Coronary artery (tissue), 2 donors: ENCODE measurements at regions not wholly inside any gene's neighbourhood (a gene's known extent, or its start where the extent isn't known, plus 50 kb on each side); places are given as distances from the start of the nearest gene placed in this dataset.
"Not testable (repeated sequence)": the region's sequence is repeated elsewhere in the genome, so short reads cannot be mapped to it uniquely, and the experiment has no call there.

Experiments used
- DNase-seq: peaks from one replicate; pipeline ENCODE4 v3.0.0-alpha.2; 2017; ENCODE audit warnings: low spot score
- H3K27ac ChIP-seq, 2 donors: fragments of 200-600 bp; sonication (generic); one replicate each; pipeline ENCODE4 v1.5.1; 2016 to 2019
- H3K4me3 ChIP-seq: fragments of 200-600 bp; sonication (generic); 2 replicates; pipeline ENCODE4 v1.5.1; 2016; ENCODE audit warnings: mild to moderate bottlenecking, moderate library complexity
- TF ChIP-seq, protein P1 (sequence below): fragments of 200-600 bp; sonication (generic); IDR thresholded peaks from one replicate; pipeline ENCODE4 v1.5.1; 2019; ENCODE audit warnings: antibody characterized with exemption

DNA sequence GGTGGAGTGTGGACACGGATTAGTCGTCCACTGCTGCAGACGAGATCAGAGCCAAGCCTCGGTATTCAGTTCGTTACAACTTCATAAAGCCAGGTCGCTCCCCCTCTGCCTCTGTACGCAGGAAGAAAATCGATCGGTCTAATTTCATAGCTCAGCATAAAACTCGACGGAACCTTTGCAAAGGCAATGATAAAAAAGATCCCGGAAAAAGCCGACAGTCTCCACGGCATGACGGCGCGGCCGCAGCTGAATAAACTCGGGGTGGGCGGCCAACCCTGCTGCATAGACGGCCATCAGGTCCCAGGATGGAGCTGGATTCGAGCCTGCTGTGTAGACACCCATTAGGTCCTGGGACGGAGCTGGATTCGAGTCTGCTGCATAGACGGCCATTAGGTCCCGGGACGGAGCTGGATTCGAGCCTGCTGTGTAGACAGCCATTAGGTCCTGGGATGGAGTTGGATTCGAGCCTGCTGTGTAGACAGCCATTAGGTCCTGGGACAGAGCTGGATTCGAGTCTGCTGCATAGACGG lies 113.8 kb upstream of the PPP2R3B start:
- DNase-seq, result no peak
- Histone ChIP-seq H3K4me3 (no peak overlapping the region), H3K27ac (no peak overlapping the region)
- TF ChIP-seq, protein P1, sequence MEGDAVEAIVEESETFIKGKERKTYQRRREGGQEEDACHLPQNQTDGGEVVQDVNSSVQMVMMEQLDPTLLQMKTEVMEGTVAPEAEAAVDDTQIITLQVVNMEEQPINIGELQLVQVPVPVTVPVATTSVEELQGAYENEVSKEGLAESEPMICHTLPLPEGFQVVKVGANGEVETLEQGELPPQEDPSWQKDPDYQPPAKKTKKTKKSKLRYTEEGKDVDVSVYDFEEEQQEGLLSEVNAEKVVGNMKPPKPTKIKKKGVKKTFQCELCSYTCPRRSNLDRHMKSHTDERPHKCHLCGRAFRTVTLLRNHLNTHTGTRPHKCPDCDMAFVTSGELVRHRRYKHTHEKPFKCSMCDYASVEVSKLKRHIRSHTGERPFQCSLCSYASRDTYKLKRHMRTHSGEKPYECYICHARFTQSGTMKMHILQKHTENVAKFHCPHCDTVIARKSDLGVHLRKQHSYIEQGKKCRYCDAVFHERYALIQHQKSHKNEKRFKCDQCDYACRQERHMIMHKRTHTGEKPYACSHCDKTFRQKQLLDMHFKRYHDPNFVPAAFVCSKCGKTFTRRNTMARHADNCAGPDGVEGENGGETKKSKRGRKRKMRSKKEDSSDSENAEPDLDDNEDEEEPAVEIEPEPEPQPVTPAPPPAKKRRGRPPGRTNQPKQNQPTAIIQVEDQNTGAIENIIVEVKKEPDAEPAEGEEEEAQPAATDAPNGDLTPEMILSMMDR, result no peak

DNA sequence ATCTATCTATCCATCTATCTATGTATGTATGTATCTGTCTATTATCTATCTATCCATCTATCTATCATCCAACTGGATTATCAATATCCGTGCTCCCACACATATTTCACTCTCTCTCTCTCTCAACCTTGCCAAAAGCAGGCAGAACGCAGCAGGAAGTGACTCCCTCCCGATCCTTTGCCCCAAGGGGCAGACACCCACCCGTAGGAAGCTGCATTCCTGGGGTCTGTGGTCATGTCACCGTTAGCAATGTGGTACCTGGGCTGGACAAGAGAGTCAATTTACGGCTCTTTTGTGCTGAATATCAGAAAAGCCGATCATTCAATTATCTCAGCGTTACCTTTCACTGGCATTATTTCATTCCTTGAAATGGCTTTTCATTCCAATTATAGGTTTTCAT lies 119.6 kb upstream of the PPP2R3B start:
- TF ChIP-seq, protein P1, result no peak
- Histone ChIP-seq H3K27ac (no peak overlapping the region), H3K4me3 (no peak overlapping the region)
- DNase-seq, result no peak

DNA sequence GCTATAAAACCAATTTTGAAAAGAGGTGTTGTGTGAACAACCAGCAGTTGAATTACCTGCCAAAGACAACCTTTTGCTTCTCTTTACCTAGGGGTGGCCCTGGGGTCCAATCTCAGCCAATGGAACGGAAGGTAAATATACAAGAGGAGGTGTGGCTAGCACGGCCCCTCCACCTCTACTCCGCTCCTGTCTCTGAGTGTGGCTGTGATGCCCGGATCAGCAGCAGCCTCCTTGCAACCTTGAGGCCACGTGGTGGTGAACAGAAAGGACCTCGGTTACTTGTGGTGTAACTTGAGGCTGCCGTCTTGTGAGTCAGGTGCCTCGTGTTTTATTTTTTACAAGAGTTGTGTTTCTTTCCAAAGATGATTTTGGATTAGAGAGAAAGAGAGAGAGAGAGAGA lies 121.5 kb upstream of the PPP2R3B start:
- DNase-seq, result no peak
- no peak overlapping the region for H3K4me3 ChIP-seq
- H3K27ac ChIP-seq, result no peak overlapping the region
- TF ChIP-seq, protein P1, result no peak

DNA sequence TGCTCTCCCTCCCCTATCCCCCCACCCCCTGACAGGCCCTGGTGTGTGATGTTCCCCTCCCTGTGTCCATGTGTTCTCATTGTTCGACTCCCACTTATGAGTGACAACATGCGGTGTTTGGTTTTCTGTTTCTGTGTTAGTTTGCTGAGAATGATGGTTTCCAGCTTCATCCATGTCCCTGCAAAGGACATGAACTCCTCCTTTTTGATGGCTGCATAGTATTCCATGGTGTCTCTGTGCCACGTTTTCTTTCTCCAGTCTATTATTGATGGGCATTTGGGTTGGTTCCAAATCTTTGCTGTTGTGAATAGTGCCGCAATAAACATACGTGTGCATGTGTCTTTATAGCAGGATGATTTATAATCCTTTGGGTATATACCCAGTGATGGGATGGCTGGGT lies 121.8 kb upstream of the SHOX start:
- DNase-seq, H3K4me3 ChIP-seq, H3K27ac ChIP-seq: not testable (repeated sequence)

DNA sequence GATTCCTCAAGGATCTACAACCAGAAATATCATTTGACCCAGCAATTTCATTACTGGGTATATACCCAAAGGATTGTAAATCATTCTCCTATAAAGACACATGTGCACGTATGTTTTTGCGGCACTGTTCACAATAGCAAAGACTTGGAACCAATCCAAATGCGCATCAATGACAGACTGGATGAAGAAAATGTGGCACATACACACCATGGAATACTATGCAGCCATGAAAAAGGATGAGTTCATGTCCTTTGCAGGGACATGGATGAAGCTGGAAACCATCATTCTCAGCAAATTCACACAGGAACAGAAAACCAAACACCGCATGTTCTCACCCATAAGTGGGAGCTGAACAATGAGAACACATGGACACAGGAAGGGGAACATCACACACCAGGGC lies 119.5 kb upstream of the SHOX start:
- not testable (repeated sequence) for DNase-seq, H3K4me3 ChIP-seq, H3K27ac ChIP-seq

DNA sequence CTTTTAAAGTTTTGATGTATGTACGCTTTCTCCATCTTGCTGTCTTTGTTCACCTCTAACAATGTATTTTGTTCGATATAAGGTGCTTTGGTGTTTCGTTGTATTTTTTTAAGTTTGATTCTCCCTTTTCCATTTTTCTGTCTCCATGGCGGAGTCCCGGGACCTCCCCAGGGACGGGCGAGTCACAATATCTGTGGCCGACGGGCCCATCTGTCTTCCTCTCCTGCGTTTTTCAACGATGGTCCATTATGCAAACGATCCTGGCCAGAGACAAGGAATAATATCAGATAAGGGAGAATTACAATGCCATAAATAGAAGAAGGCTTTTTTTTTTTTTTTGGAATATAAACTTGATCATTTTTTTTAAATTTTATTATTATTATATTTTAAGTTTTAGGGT lies 112.3 kb upstream of the SHOX start:
- TF ChIP-seq, protein P1, result no peak
- Histone ChIP-seq H3K4me3 (no peak overlapping the region), H3K27ac (no peak overlapping the region)
- DNase-seq, result no peak

DNA sequence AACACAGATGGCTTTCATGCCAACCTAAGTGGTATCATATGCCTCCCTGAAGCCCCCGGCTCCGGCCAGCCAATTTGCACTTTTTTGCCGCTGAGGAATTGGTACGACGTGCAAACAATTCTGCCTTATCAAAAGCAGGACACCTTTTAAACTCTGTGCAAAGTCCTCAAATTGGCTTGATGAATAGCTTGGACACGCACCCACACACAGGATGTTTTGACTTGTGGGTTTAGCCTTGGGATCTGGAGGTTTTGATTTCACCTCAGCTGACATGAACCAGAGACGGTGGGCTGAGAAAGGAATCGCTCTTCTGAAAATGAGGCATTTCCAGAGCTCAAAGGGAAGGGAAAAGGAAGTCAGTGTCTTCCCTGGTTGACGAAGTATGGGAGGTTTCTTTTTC lies 110.8 kb upstream of the SHOX start:
- DNase-seq, result no peak
- TF ChIP-seq, protein P1, result no peak
- Histone ChIP-seq H3K27ac (no peak overlapping the region), H3K4me3 (no peak overlapping the region)

DNA sequence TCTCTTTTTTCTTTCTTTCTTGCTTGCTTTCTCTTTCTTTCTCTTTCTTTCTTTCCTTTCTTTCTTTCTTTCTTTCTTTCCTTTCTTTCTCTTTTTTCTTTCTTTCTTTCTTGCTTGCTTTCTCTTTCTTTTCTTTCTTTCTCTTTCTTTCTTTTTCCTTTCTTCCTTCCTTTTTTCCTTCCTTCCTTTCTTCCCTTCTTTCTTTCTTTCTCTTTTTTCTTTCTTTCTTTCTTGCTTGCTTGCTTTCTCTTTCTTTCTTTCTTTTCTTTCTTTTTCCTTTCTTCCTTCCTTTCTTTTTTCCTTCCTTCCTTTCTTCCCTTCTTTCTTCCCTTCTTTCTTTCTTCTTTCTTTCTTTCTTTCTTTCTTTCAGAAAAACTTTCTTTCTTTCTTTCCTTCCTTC lies 108.1 kb upstream of the SHOX start:
- no peak for DNase-seq
- TF ChIP-seq, protein P1, result no peak
- no peak overlapping the region for H3K4me3 ChIP-seq
- H3K27ac ChIP-seq, result no peak overlapping the region
